HG03280 (cell line): ENCODE measurements at regions not wholly inside any gene's neighbourhood (a gene's known extent, or its start where the extent isn't known, plus 50 kb on each side); places are given as distances from the start of the nearest gene placed in this dataset.

Source experiments
- ATAC-seq: cut with Tn5 transposase; IDR thresholded peaks from one replicate; pipeline ENCODE4 v1.9.1; 2021; ENCODE audit warnings: mild to moderate bottlenecking, moderate library complexity; ENCODE audit not compliant: unreplicated experiment

DNA sequence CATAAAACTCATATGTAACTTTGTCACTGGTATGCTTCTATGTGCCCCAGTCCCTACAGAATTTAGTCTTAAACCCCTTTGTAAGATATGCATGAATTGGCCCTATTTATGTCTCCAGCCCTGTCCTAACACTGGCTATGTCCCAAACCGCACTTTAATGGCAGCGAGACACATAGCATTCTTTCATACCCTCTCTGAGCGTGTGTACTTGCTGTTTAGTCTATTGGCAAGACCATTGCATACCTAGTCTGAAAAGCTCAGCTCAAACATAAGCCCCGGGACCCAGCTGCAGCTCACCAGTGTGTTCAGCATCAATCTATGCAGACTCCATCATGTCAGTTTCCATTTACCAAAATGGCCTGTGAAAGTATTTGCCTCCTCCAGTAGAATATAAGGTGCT is 1018.4 kb upstream of the TENM3 start:
- no peak for ATAC-seq

DNA sequence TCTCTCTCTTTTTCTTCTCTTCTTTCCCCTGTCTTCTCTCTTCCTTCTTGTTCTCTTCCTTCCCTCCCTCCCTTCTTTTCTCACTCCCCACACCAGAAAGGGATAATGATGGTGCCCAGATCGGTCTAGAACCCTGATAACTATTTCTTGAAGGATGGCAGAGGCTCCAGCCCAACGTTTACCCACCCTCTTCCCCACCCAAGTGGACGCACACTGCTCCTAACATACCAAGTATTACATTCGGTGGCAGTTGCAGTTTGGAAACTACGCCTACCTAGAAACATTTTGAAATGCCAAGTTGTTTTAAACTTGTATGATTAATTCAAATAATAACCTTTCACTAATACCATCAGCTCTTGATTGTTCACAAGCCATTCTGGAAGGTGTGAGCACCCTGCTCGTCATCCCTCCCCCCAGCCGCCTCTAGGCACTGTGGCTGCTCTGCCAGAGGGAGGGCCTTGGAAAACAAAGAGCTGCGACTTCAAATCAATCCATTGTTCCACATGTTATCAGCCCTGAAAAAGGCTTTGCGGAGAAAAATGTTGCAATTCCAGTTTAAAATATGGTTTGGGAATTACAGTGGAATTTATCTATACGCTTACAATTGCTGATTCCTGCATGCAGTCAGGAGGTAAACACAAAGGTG is 1017.5 kb upstream of the TENM3 start:
- no peak for ATAC-seq

DNA sequence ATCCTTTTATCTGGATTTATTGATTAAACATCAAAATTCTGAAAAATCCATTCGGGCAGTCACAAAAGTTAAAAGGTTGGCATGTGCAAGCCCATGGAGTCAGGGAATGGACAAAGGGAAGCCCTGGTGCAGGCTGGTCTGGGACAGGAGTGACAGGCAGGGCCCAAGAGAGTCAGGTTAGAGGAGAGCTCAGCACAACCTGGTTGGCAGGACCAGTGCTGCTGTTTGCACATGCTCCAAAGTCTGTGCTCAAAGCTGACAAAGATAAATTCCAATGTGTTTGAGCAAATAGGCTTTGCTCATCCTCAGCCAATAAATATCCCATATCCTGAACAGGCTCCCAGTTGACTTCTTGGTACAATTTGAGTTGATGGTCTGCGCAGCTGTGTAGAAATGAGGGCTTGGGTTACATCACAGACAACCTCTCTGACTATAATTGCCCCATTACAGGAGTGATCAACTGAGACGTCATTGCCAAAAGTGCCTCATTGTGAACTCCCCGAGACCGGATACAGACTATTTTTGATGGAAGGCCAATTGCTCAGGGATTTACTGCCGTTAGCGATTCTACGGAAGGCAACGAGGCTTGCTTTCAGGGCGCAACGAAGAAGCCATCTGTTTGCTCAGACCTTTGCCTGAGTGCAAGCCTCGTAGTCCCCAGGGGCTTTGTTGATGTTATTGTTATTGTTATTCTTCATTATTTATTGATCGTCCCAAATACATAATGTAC is 1008.1 kb upstream of the TENM3 start:
- no peak for ATAC-seq

DNA sequence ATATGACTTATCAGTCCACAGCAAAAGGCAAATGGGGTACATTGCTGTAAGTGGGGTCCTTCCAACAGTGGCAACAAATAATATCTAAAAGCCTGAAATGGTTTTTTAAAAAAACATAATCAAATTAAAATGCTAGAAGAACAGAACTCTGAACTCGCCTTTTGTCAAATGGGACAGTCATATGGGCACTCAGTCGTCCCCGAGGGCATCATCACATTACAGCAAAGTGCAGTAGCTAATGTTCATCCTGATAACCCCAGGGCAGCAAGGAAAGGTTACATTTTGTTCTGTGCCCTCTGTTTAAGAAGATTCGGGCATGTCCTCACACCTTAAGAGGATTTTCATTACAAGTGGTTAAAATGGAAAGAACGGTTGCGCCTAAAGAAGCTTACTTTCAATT is 997.9 kb upstream of the TENM3 start:
- ATAC-seq = no peak

- no peak for ATAC-seq
Observed at GRCh38 chr4:181249031-181249430, 994.2 kb upstream of the TENM3 start.

DNA sequence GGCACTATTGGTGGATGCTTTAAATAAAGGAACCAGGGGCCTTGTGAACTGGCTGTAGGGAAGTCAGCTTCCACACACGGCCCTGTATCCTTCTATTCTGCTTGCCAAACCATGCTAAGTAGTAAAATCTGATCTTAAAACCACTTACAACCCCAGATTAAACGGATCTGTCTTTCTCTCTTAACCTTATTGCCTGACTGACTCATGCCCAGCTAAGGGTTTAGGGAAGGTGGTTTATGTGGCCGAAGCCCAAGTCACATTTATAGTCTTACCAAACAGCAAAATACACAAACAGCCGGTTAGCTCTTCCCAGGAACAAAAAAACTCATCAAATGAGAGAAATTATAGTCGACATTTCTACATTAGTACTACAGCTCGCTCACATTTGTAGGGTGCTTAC is 988.4 kb upstream of the TENM3 start:
- no peak for ATAC-seq

- ATAC-seq = no peak
Observed at GRCh38 chr4:181258569-181258968, 984.6 kb upstream of the TENM3 start.

DNA sequence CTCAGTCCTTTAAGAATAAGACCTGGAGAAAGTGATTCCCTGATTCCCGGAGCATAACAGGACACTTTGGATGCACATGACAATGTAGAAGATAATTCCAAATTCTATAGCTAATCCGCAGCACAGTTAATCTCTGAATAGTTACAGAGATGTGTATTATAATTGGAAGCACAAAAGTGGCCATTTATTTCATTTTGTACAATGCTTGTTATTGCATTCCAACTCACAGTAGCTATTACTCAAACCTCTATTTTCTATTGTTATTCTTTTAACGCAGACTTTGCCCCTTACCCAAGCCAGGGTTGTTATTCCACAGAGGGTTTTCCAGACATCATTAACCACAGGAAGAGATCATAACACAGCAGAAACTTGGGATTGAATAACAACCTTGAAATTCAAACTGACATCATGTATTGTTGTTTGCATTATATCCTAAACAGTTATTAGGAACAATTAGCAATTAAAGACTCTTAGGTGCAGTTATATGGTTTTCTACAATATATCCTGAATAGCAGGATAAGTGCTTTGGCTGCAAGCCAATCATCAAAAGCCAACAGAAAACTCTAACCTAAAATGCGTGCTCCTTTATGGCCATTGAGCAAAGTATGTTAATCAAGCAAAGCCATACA is 984.0 kb upstream of the TENM3 start:
- no peak for ATAC-seq

DNA sequence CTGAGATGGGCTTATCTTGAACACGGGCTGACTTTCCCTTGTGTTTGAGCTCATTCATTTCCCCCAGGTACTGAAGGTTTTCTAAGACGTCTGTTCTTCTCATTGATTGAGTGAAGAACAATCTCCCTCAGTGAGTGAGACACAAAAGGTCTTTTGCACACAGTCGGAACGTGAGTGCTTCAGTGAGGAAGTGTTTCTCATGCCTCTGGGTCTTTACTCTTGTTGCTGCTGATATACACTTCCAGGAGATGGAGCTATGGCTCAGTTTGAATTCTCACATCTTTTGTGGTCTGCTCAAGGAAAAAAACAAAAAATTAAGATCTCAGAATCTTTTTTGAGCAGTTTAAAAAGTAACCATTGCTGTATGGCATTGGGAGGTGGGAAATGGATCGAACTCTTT is 981.9 kb upstream of the TENM3 start:
- ATAC-seq = no peak

DNA sequence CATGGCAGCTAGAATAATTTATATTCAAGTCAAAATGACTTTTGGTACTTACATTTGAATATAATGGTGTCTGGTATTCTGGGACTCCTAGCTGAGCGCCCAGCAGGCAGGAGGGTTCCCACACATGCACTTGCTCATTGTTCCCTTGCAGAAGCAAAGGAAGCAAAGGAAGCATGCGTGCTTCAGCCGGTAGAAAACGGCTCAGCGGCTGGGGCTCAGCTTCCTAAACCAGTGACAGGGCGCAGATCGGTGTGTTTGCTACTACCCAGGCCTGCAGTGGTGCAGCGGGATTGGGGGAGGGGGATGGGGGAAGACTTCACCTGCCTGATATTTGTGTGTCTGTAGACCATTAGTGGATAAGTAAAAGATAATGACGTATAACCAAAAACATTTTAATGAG is 978.3 kb upstream of the TENM3 start:
- no peak for ATAC-seq

- ATAC-seq = no peak
Observed at GRCh38 chr4:181265370-181265769, 977.8 kb upstream of the TENM3 start.

GRCh38 chr4:181271116-181271640 is 972.0 kb upstream of the TENM3 start:
- no peak for ATAC-seq

- ATAC-seq = no peak
Observed at GRCh38 chr4:181272422-181272821, 970.8 kb upstream of the TENM3 start.

DNA sequence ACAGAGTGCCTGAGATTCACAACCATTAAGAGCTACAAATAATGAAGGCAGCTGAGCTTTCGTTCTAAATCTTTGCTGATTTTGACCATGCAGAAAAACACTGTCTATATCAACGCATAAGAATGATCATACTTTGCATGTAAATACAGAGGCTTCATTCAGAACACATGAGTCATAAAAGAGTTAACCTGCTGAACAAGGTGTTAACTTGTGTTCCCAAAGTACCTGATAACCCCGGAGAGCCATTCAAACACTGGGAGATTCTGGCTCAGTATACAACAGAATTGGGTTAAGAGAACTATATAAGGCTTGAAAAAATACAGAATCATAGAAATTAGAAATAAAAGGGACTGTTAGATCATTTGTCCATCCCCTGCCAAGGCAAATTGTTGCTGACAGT is 964.3 kb upstream of the TENM3 start:
- no peak for ATAC-seq

DNA sequence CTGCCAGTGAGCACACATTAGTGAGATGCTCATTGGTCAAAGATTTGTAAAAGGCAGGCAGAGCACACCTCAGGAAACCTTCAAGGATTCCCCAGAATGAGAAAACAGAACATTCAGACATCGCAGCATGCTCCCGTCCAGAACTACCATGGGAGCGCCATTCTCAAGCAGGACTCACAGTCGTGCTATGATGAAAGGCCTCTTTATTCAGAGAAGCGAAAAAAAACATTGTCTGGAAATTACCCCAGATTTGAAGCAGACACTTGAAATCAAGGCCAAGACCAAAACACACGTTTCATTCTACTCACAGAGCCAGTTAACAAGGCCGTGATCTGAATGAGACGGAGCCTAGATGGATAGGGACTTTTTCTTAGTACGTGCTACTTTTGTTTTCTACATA is 961.8 kb upstream of the TENM3 start:
- no peak for ATAC-seq

- ATAC-seq = no peak
Observed at GRCh38 chr4:181289198-181289597, 954.0 kb upstream of the TENM3 start.

DNA sequence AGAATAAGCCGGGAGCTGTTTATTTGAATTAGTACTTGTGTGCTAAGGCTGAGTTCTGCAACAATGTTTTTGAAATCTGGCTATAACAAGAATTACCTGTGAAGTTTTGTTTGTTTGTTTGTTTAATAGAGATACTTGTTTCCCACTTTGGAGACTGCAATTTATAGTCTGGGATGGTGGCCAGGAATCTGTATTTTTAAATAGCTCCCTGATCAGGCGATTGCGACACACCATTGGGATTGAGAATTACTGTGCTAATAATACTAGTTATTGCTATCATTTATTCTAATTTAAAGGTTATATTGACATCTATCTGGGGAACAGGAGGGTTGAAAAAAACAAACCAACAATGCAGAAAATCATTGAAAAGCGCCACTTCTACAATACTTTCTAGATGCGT is 951.6 kb upstream of the TENM3 start:
- no peak for ATAC-seq

GRCh38 chr4:181293014-181293413 is 950.2 kb upstream of the TENM3 start:
- ATAC-seq = no peak

- no peak for ATAC-seq
Observed at GRCh38 chr4:181293541-181293940, 949.7 kb upstream of the TENM3 start.

DNA sequence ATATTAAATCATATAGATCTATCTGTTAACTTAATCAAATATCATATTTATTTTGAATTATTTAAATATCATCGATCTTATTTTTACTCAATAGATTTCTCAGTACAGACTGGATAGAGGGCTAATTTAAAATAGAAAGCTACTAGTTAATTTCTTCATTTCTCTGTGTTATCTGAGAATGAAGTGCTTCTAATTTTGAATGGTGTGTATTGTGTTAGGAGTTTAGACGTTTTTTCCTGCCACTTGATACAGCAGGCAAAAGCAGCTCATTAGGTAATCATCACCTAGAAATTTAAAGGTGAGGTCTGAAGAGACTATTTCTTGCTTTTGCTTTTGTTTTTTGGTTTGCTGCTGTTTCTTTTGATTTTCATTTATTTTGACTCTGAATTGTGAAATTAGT is 948.8 kb upstream of the TENM3 start:
- ATAC-seq = no peak

DNA sequence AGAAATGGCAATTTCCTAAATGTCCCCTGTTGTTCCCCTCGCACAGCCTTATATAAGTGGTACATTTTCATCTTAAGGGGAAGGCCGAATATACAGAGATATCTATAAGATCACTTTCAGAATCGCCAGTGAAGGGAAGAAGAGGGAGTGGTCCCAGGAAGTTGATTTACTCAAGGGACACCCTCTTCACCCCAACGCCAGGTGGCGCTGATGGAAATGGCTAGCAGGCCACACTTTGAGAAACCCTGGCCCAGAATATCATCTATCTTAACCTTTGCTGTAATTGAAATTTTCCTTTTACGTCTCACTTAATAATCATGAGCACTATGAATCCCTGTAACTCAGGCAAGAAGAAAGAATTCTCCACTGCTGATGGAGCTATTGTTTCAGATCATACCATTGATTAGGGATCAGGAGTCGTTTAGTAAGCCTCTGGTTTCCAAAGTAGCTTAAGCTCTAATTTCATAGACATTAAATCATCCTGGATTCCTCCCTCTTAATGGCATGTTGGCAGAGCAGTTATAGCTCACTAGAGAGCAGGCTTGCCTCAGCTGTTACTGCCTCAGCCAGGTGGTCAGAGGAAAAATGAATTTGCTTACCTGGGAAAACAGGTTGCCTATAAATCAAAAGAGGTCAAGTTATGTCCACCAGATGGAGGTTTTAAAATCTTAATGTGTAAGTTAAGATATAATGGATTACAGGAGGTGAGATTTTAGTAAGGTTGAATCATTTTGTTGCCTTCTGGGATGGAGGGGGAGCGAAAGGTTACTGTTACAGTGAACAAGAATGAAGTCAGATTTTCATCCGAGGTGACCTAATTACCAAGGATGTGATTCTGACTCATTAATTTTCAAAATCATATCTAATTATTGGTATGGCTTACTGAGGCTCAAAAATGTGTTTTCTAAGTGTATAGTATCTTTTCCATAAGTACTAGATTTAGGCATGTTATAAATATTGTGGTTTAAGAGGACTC is 941.2 kb upstream of the TENM3 start:
- ATAC-seq = peak; percentile 70
